ENCODE measurements at regions not wholly inside any gene's neighbourhood (a gene's known extent, or its start where the extent isn't known, plus 50 kb on each side); places are given as distances from the start of the nearest gene placed in this dataset.

DNA sequence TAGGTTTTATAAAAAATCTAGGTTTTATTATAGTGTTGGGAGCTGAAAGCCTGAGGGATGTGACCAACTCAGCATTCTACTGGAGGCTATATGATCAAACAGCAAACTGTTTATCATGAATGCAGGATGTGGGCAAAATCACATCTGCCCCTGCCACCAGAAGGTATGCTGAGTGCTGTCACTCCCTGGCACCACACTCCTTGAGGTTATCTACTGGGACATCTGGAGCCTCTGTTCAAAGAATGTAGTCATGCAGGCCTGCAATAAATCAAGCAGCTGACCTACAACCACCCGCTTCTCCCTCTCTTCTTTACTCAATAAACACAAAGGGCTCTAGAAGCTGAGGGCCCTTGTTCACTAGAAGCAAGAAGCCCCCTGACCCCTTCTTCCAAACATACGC is 328.4 kb upstream of the DDX18 start:
- Histone ChIP-seq H3K4me1 (no peaks in the 10 kb centered on the region), H3K36me3 (no peaks in the 10 kb centered on the region), H3K9me3 (peaks cover 0 to 14% (median 0%) of the 10 kb centered on the region in 11 donors), H3K27me3 (no peaks in the 10 kb centered on the region), H3K27ac (no peak overlapping the region), H3K4me3 (no peak overlapping the region)
- 82 to 87% methylated on average over 2 of the region's 2 CpGs for WGBS, 2 donors
- intact Hi-C loops (cut with DNase I) = no loop called here
- ATAC-seq (no peak), DNase-seq (no peak)
- TF ChIP-seq, protein P1, sequence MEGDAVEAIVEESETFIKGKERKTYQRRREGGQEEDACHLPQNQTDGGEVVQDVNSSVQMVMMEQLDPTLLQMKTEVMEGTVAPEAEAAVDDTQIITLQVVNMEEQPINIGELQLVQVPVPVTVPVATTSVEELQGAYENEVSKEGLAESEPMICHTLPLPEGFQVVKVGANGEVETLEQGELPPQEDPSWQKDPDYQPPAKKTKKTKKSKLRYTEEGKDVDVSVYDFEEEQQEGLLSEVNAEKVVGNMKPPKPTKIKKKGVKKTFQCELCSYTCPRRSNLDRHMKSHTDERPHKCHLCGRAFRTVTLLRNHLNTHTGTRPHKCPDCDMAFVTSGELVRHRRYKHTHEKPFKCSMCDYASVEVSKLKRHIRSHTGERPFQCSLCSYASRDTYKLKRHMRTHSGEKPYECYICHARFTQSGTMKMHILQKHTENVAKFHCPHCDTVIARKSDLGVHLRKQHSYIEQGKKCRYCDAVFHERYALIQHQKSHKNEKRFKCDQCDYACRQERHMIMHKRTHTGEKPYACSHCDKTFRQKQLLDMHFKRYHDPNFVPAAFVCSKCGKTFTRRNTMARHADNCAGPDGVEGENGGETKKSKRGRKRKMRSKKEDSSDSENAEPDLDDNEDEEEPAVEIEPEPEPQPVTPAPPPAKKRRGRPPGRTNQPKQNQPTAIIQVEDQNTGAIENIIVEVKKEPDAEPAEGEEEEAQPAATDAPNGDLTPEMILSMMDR (IDR thresholded peaks at IDR 0.05) = no peak

DNA sequence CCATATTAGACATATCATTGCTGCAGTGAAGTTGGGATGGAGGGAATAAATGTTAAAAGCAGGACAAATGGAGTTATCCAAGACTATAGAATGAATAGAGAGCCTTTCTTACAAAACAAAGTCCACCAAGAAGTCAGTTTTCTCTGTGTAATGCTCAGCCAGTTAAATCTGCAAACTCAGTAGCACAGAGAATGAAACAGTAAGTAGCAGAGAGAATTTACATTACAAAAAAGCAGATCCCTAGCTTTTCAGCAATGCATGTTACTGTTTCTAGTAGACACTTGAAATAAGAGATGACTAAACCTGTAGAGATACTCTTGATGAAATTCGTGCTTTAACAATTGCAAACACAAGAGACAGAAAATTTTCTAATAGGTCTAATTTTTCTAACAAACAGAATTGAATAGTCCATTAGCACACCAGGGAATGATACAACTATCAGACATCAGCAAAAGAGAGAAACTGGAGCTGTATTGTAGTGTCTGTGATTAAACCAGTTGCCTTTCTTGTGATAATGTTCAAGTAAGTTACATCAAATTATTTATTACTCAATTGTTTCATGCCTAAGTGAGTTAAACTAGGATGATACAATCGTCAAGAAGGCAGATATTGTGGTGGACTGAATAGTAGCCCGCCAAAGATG is 322.2 kb upstream of the DDX18 start:
- WGBS, 2 donors = 85 to 88% methylated on average over 3 of the region's 3 CpGs
- no peak for ATAC-seq

DNA sequence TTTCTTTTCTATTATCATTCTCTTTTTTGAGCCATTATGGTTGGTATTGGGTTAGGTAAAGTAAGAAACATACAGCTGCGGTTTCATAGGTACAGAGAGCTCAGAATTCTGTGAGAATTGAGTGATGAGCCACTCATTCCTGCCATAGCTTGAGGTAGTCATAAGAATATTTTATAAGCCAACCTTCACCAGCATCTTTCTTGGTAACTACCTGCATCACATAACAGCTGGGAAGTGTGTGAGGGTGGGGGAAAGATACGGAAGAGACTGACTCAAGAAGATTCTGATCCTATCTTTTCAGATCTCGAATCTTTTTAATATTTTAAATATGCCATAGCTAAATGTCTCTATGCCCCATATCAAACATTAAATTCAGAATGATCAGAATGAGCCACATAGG is 313.8 kb upstream of the DDX18 start:
- TF ChIP-seq, protein P1 (IDR thresholded peaks at IDR 0.05) = no peak
- intact Hi-C loops (cut with DNase I) = no loop called here

More for the DNA sequence above, 322.2 kb upstream of the DDX18 start:
- H3K9me3 ChIP-seq = peaks cover 0 to 6% (median 0%) of the 10 kb centered on the region in 11 donors
- no peaks in the 10 kb centered on the region for H3K27me3 ChIP-seq
- no peaks in the 10 kb centered on the region for H3K36me3 ChIP-seq
- intact Hi-C loops (cut with DNase I) = no loop called here
- H3K27ac ChIP-seq = no peak overlapping the region
- TF ChIP-seq, protein P1 (IDR thresholded peaks at IDR 0.05) = no peak
- no peak for DNase-seq
- H3K4me1 ChIP-seq = no peaks in the 10 kb centered on the region
- no peak overlapping the region for H3K4me3 ChIP-seq

DNA sequence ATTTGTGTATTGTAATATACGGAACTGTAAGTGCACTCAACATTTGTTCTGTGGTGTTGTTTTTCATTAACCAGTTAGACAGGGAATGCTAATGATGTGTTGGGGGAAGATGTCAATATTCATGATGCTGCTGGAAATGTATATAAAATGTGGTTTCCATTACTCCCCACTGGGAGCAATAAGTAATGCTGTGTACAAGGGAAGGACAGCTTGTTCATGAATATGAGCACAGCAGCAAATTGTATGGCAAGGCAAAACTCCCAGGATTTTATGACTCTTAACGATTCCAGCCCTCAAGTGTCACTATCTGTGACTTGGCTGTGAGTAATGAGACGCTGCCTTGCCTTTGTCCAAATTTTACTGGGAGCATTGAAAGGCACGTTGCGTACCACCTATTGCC is 312.4 kb upstream of the DDX18 start:
- Histone ChIP-seq H3K27me3 (no peaks in the 10 kb centered on the region), H3K4me1 (no peaks in the 10 kb centered on the region), H3K36me3 (no peaks in the 10 kb centered on the region), H3K4me3 (no peak overlapping the region), H3K27ac (no peak overlapping the region), H3K9me3 (peaks cover 0 to 13% (median 4%) of the 10 kb centered on the region in 11 donors)
- TF ChIP-seq, protein P1 (IDR thresholded peaks at IDR 0.05) = no peak
- DNase-seq = no peak
- no peak for ATAC-seq
- WGBS, 2 donors = 58 to 61% methylated on average over 5 of the region's 5 CpGs
- intact Hi-C loops (cut with DNase I) = no loop called here

More for the DNA sequence above, 313.8 kb upstream of the DDX18 start:
- no peak overlapping the region for H3K4me3 ChIP-seq
- no peaks in the 10 kb centered on the region for H3K4me1 ChIP-seq
- H3K36me3 ChIP-seq = no peaks in the 10 kb centered on the region
- no peak for ATAC-seq
- whole genome bisulfite sequencing, 2 donors = 74 to 84% methylated on average over 3 of the region's 3 CpGs
- H3K27ac ChIP-seq = no peak overlapping the region
- H3K9me3 ChIP-seq = peaks cover 0 to 13% (median 4%) of the 10 kb centered on the region in 11 donors
- DNase-seq = no peak
- H3K27me3 ChIP-seq = no peaks in the 10 kb centered on the region

Measured in heart right ventricle (tissue), 16 donors.